ENCODE measurements at regions not wholly inside any gene's neighbourhood (a gene's known extent, or its start where the extent isn't known, plus 50 kb on each side); places are given as distances from the start of the nearest gene placed in this dataset.
A peak's percentile ranks its signal among the peaks of the same experiment; 100 is the strongest.

DNA sequence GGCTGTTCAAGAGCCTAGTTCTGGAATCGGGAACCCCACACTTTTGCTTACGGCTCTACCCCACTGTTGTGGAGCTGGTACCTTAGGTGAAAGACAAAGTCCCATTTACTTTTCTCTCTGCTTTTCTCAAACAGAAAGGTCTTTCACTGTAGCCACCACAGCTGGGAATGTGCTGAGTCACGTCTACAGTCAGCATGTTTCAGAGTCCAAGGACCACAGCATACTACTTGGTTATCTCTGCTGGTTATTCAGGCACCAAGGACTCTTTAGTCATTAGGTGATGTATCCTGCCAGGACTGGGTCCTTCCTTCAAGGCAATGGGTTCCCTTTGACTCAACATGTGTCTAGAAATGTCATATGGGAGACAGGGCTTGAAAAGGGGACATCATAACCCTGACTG is 266.8 kb upstream of the STEAP1 start:
- in situ Hi-C loops (cut with MboI; ENCODE audit: low sequenced_read_pairs): no loop called here
- Histone ChIP-seq H3K4me3 (ENCODE audit: insufficient read depth, low read depth, low read length) (no peak overlapping the region), H3K14ac (replicated peaks; ENCODE audit: low read depth, low read length) (no peak overlapping the region), H3K4me2 (ENCODE audit: low read depth, low read length) (no peak overlapping the region), H3K27me3 (ENCODE audit: control insufficient read depth, insufficient read depth, low read length) (no peaks in the 10 kb centered on the region), H3K23ac (ENCODE audit: low read depth, low read length) (no peak overlapping the region), H3K4me1 (ENCODE audit: control insufficient read depth, insufficient read depth, low read length) (no peaks in the 10 kb centered on the region), H4K5ac (ENCODE audit: low read depth, low read length) (no peak overlapping the region), H3K18ac (ENCODE audit: low read depth, low read length) (no peak overlapping the region), H3K56ac (ENCODE audit: extremely low read depth, insufficient read depth, low read length) (no peak overlapping the region), H2AK5ac (ENCODE audit: low read depth, low read length) (no peak overlapping the region), H3K9ac (ENCODE audit: low read depth, low read length) (no peak overlapping the region), H2BK20ac (ENCODE audit: low read depth, low read length) (no peak overlapping the region), H4K91ac (ENCODE audit: insufficient read depth, low read depth, low read length) (no peak overlapping the region), H3K27ac (ENCODE audit: insufficient read depth, low read length) (no peak overlapping the region), H2BK120ac (ENCODE audit: low read depth, low read length) (no peak overlapping the region), H4K8ac (ENCODE audit: low read depth in 2 of 2, low read length in 2 of 2) (no peak overlapping the region), H4K20me1 (ENCODE audit: insufficient read depth, low read length) (no peaks in the 10 kb centered on the region), H3K4ac (ENCODE audit: low read depth, low read length) (no peak overlapping the region), H2BK5ac (ENCODE audit: low read depth, low read length, poor library complexity, severe bottlenecking) (no peak overlapping the region), H2AK9ac (replicated peaks; ENCODE audit: low read depth, low read length, poor library complexity) (no peak overlapping the region), H3K79me1 (ENCODE audit: low read depth in 1 of 2, low read length in 2 of 2) (no peaks in the 10 kb centered on the region), H2AFZ (replicated peaks; ENCODE audit: low read length, poor library complexity) (no peak overlapping the region), H3K9me3 (ENCODE audit: control insufficient read depth, insufficient read depth, low read length) (peaks cover 16% of the 10 kb centered on the region), H3K36me3 (ENCODE audit: control insufficient read depth, insufficient read depth, low read length) (no peaks in the 10 kb centered on the region), H2BK15ac (ENCODE audit: low read depth, low read length) (no peak overlapping the region), H3K9me1 (ENCODE audit: insufficient read depth, low read length) (no peaks in the 10 kb centered on the region)
- ATAC-seq (ENCODE audit: low read depth) (no peak), DNase-seq (no peak)
- CTCF ChIA-PET: no interaction called here
- POLR2A ChIA-PET (ENCODE audit: unreplicated experiment): no interaction called here
- 60% methylated on average over 3 of the region's 3 CpGs; no CpG with 5 or more reads in 1 of the 2 experiments for WGBS, 2 experiments (ENCODE audit: extremely low coverage in 2 of 2, insufficient read length in 1 of 2)
- dilution Hi-C loops (cut with HindIII; ENCODE audit: low sequenced_read_pairs, unreplicated experiment): no loop called here
- TF ChIP-seq SMC3 (IDR thresholded peaks at IDR 0.05; ENCODE audit: low read depth, low read length) (no peak), NFE2L2 (IDR thresholded peaks at IDR 0.05; ENCODE audit: low read depth, low read length) (peak; percentile 74)
- intact Hi-C loops (cut with micrococcal nuclease): no loop called here
- no TSS peak for BruUV-seq (replicated peaks)

All from IMR-90 (cell line).